ENCODE measurements at regions not wholly inside any gene's neighbourhood (a gene's known extent, or its start where the extent isn't known, plus 50 kb on each side); places are given as distances from the start of the nearest gene placed in this dataset.

DNA sequence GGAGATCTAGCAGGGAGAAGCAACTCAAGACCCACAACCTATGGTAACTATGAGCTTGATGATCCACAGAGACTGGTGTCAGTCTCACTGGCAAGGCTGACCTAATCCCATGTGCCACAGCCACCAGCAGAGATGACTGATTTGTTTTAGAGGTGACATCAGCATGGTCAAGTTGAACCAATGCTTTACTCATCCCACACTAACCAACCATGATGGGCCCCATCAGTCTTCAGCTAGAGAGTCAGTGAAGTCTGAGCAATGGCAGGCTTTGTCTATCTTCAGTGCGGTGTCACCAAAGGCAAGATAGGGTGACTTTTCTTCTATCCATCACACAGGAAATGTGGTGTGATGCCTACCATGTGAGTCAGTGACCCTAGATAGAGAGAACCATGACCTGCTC is 1470.7 kb downstream of the NCAM2 start:
- TF ChIP-seq, protein P1, sequence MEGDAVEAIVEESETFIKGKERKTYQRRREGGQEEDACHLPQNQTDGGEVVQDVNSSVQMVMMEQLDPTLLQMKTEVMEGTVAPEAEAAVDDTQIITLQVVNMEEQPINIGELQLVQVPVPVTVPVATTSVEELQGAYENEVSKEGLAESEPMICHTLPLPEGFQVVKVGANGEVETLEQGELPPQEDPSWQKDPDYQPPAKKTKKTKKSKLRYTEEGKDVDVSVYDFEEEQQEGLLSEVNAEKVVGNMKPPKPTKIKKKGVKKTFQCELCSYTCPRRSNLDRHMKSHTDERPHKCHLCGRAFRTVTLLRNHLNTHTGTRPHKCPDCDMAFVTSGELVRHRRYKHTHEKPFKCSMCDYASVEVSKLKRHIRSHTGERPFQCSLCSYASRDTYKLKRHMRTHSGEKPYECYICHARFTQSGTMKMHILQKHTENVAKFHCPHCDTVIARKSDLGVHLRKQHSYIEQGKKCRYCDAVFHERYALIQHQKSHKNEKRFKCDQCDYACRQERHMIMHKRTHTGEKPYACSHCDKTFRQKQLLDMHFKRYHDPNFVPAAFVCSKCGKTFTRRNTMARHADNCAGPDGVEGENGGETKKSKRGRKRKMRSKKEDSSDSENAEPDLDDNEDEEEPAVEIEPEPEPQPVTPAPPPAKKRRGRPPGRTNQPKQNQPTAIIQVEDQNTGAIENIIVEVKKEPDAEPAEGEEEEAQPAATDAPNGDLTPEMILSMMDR (IDR thresholded peaks at IDR 0.05; ENCODE audit: low read depth, low read length): no peak
- no peak for TF ChIP-seq EZH2phosphoT487 (IDR thresholded peaks at IDR 0.05; ENCODE audit: low read depth)

Measured in OCI-LY3 (cell line).